ENCODE measurements at regions not wholly inside any gene's neighbourhood (a gene's known extent, or its start where the extent isn't known, plus 50 kb on each side); places are given as distances from the start of the nearest gene placed in this dataset.

DNA sequence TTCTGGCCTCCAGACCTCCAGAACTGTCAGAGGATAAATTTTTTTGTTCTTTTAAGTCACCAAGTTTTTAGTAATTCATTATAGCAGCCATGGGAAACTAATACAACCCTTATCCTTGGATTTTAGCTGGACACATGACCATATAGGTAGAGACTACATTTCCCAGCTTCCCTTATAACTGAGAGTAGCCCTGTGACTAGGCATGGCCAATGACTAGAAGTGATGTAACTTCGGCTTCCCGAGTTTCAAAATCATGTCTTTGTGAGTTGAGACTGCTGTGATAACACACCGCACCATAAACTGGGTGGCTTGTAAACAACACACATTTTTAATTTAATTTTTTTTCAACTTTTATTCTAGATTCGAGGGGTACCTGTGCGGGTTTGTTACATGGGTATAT lies 134.0 kb upstream of the SERTAD2 start:
- no peak overlapping the region for H3K4ac ChIP-seq (replicated peaks; ENCODE audit: insufficient read length, low read depth, low read length)
- no peaks in the 10 kb centered on the region for H3K79me1 ChIP-seq (ENCODE audit: low read depth, low read length)
- H4K5ac ChIP-seq (ENCODE audit: insufficient read length, low read depth, low read length), result no peak overlapping the region
- no peak overlapping the region for H2AFZ ChIP-seq (ENCODE audit: low read length)
- H3K4me2 ChIP-seq (ENCODE audit: insufficient read depth in 1 of 2, low read depth in 2 of 2, low read length in 2 of 2), result no peak overlapping the region
- no peak overlapping the region for H2BK12ac ChIP-seq (ENCODE audit: low read depth, low read length)
- H3K4me3 ChIP-seq (ENCODE audit: extremely low read depth in 1 of 4, insufficient read depth in 2 of 4, low read depth in 3 of 4, low read length in 4 of 4), result no peak overlapping the region
- POLR2A ChIA-PET (ENCODE audit: partially characterized antibody), result no interaction called here
- 86% methylated on average over 5 of the region's 5 CpGs; no CpG with 5 or more reads in 1 of the 2 experiments for WGBS, 2 experiments (ENCODE audit: extremely low coverage in 1 of 2, insufficient coverage in 1 of 2, insufficient read length in 1 of 2, insufficient replicate concordance in 2 of 2, low coverage in 1 of 2, low lambda C conversion rate in 2 of 2, missing lambda C conversion rate in 1 of 2)
- H3K14ac ChIP-seq (ENCODE audit: insufficient read length), result no peak overlapping the region
- no peak overlapping the region for H3K9ac ChIP-seq (replicated peaks in 1 of 4; ENCODE audit: extremely low read depth in 1 of 4, low read depth in 3 of 4, low read length in 3 of 4)
- no peak overlapping the region for H2AK5ac ChIP-seq (ENCODE audit: low read depth, low read length)
- no peaks in the 10 kb centered on the region for H3K79me2 ChIP-seq (ENCODE audit: control insufficient read depth in 1 of 2, insufficient read depth in 2 of 2, low read length in 2 of 2)
- no peak overlapping the region for H2BK120ac ChIP-seq (replicated peaks; ENCODE audit: low read depth, low read length)
- no peak overlapping the region for H2BK20ac ChIP-seq (ENCODE audit: low read length)
- no peaks in the 10 kb centered on the region for H4K20me1 ChIP-seq (replicated peaks in 1 of 2; ENCODE audit: control insufficient read depth in 1 of 2, insufficient read depth in 2 of 2, low read length in 2 of 2)
- H3K18ac ChIP-seq (ENCODE audit: extremely low read depth, low read length), result no peak overlapping the region
- no peak overlapping the region for H4K8ac ChIP-seq (ENCODE audit: extremely low read depth, insufficient read depth, low read length)
- CTCF ChIA-PET (ENCODE audit: partially characterized antibody), result interaction anchor here (1.2 kb wide), 1 partner anchor 44 kb away, joined by 3 read pairs; no protein-coding TSS in a partner anchor
- H2BK5ac ChIP-seq (ENCODE audit: low read depth, low read length), result no peak overlapping the region
- H3K9me3 ChIP-seq (ENCODE audit: insufficient read depth in 2 of 2, low read depth in 1 of 2, low read length in 1 of 2), result no peaks in the 10 kb centered on the region
- H3K23ac ChIP-seq (ENCODE audit: insufficient read length), result no peak overlapping the region
- FAIRE-seq (no peak), DNase-seq (ENCODE audit: low read depth in 1 of 2, low spot score in 2 of 2) (no peak)
- no peak overlapping the region for H3K56ac ChIP-seq (replicated peaks; ENCODE audit: insufficient read length, low read depth, low read length)
- no peak overlapping the region for H2BK15ac ChIP-seq (ENCODE audit: low read length)
- peaks cover 0 to 4% (median 0%) of the 10 kb centered on the region in 4 experiments; a peak in 1 of 7 replicates for H3K4me1 ChIP-seq (replicated peaks in 1 of 4; ENCODE audit: control insufficient read depth in 3 of 4, insufficient read depth in 4 of 4, low read length in 3 of 4)
- no peaks in the 10 kb centered on the region for H3K36me3 ChIP-seq (ENCODE audit: control insufficient read depth in 2 of 4, insufficient read depth in 4 of 4, low read length in 3 of 4)
- H3K23me2 ChIP-seq (ENCODE audit: low read depth, low read length), result no peaks in the 10 kb centered on the region; the same call in 1 of the 2 replicates
- no peak overlapping the region for H3K27ac ChIP-seq (ENCODE audit: low read depth, low read length)
- TF ChIP-seq RFX5 (IDR thresholded peaks at IDR 0.05; ENCODE audit: borderline replicate concordance, low read depth, low read length) (no peak), SIX5 (IDR thresholded peaks at IDR 0.05; ENCODE audit: low read depth, low read length) (peak; percentile 50; the same call in 1 of the 2 replicates)
- TF ChIP-seq, protein P1, sequence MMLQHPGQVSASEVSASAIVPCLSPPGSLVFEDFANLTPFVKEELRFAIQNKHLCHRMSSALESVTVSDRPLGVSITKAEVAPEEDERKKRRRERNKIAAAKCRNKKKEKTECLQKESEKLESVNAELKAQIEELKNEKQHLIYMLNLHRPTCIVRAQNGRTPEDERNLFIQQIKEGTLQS (IDR thresholded peaks at IDR 0.05; ENCODE audit: insufficient read depth, low read depth, low read length), result 0 out of 2 replicates have a peak, but pooled peaks have one; percentile 24
- TF ChIP-seq, protein P2, sequence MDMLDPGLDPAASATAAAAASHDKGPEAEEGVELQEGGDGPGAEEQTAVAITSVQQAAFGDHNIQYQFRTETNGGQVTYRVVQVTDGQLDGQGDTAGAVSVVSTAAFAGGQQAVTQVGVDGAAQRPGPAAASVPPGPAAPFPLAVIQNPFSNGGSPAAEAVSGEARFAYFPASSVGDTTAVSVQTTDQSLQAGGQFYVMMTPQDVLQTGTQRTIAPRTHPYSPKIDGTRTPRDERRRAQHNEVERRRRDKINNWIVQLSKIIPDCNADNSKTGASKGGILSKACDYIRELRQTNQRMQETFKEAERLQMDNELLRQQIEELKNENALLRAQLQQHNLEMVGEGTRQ (IDR thresholded peaks at IDR 0.05; ENCODE audit: low read length), result peak; percentile 47; the same call in 1 of the 2 replicates
- no peak overlapping the region for H4K91ac ChIP-seq (replicated peaks; ENCODE audit: insufficient read length, low read length)
- H3K27me3 ChIP-seq (replicated peaks in 1 of 4; ENCODE audit: control insufficient read depth in 3 of 4, extremely low read depth in 1 of 4, insufficient read depth in 3 of 4, low read length in 3 of 4), result no peaks in the 10 kb centered on the region

Data from H1 (cell line).